RKO (cell line): ENCODE measurements at regions not wholly inside any gene's neighbourhood (a gene's known extent, or its start where the extent isn't known, plus 50 kb on each side); places are given as distances from the start of the nearest gene placed in this dataset.

Experiments used
- DNase-seq: peaks from one replicate; pipeline ENCODE4 v3.0.0-alpha.2; 2016; ENCODE audit warnings: low spot score

GRCh38 chr7:85664341-85664740, 477.5 kb upstream of the SEMA3D start:
- no peak for DNase-seq

- DNase-seq, result peak; percentile 8
Observed at GRCh38 chr7:85659364-85659763, 472.5 kb upstream of the SEMA3D start.

GRCh38 chr7:85655252-85655651, 468.4 kb upstream of the SEMA3D start:
- no peak for DNase-seq

- DNase-seq, result no peak
Observed at GRCh38 chr7:85644272-85644671, 457.4 kb upstream of the SEMA3D start.

GRCh38 chr7:85641331-85641730, 454.5 kb upstream of the SEMA3D start:
- no peak for DNase-seq

- no peak for DNase-seq
Observed at GRCh38 chr7:85638394-85638793, 451.5 kb upstream of the SEMA3D start.

GRCh38 chr7:85634951-85635350, 448.1 kb upstream of the SEMA3D start:
- DNase-seq, result no peak

GRCh38 chr7:85630904-85631600, 444.2 kb upstream of the SEMA3D start:
- no peak for DNase-seq

- no peak for DNase-seq
Observed at GRCh38 chr7:85627791-85628586, 441.1 kb upstream of the SEMA3D start.

GRCh38 chr7:85622059-85622458, 435.2 kb upstream of the SEMA3D start:
- no peak for DNase-seq

GRCh38 chr7:85620936-85621685, 434.3 kb upstream of the SEMA3D start:
- no peak for DNase-seq

GRCh38 chr7:85619236-85619635, 432.4 kb upstream of the SEMA3D start:
- no peak for DNase-seq

- DNase-seq, result no peak
Observed at GRCh38 chr7:85614684-85615083, 427.8 kb upstream of the SEMA3D start.

- DNase-seq, result no peak
Observed at GRCh38 chr7:85612514-85612913, 425.7 kb upstream of the SEMA3D start.

GRCh38 chr7:85608804-85609203, 421.9 kb upstream of the SEMA3D start:
- DNase-seq, result no peak

GRCh38 chr7:85602196-85602595, 415.3 kb upstream of the SEMA3D start:
- no peak for DNase-seq

GRCh38 chr7:85600395-85600794, 413.5 kb upstream of the SEMA3D start:
- no peak for DNase-seq

GRCh38 chr7:85596827-85597226, 410.0 kb upstream of the SEMA3D start:
- no peak for DNase-seq

GRCh38 chr7:85595750-85596178, 408.9 kb upstream of the SEMA3D start:
- no peak for DNase-seq

GRCh38 chr7:85593355-85593754, 406.5 kb upstream of the SEMA3D start:
- DNase-seq, result no peak

- no peak for DNase-seq
Observed at GRCh38 chr7:85587785-85588184, 400.9 kb upstream of the SEMA3D start.

- DNase-seq, result no peak
Observed at GRCh38 chr7:85586091-85586490, 399.2 kb upstream of the SEMA3D start.
